ENCODE measurements at regions not wholly inside any gene's neighbourhood (a gene's known extent, or its start where the extent isn't known, plus 50 kb on each side); places are given as distances from the start of the nearest gene placed in this dataset.

- no peak for DNase-seq (ENCODE audit: extremely low spot score)
- TF ChIP-seq L3MBTL2 (conservative IDR thresholded peaks at IDR 0.05), result no peak
- no peak for TF ChIP-seq ZNF384 (IDR thresholded peaks at IDR 0.05)
- no peak for TF ChIP-seq SUZ12 (IDR thresholded peaks at IDR 0.05)
- no peak for TF ChIP-seq FOXK2 (IDR thresholded peaks at IDR 0.05)
- no peak for TF ChIP-seq FOXM1 (IDR thresholded peaks at IDR 0.05; ENCODE audit: borderline replicate concordance)
- no peak for TF ChIP-seq ARNT (IDR thresholded peaks at IDR 0.05)
- TF ChIP-seq ELF4 (IDR thresholded peaks at IDR 0.05), result no peak
- POLR2A ChIA-PET, result no interaction called here
- CTCF ChIA-PET, result no interaction called here
These were observed 849.1 kb downstream of the DIPK2A start for GRCh38 chr3:144820726-144821125.

GRCh38 chr3:144821583-144821982 lies 850.0 kb downstream of the DIPK2A start:
- CTCF ChIA-PET, result no interaction called here
- TF ChIP-seq TARDBP (IDR thresholded peaks at IDR 0.05) (no peak), FOXK2 (IDR thresholded peaks at IDR 0.05) (no peak), HDGF (IDR thresholded peaks at IDR 0.05; ENCODE audit: borderline replicate concordance) (no peak), SP1 (IDR thresholded peaks at IDR 0.05) (no peak), CTBP1 (IDR thresholded peaks at IDR 0.05; ENCODE audit: borderline replicate concordance) (no peak), NFRKB (IDR thresholded peaks at IDR 0.05) (no peak), LEF1 (IDR thresholded peaks at IDR 0.05; ENCODE audit: borderline replicate concordance) (no peak), ARNT (IDR thresholded peaks at IDR 0.05) (no peak), SUZ12 (IDR thresholded peaks at IDR 0.05) (no peak), FOXM1 (IDR thresholded peaks at IDR 0.05; ENCODE audit: borderline replicate concordance) (no peak), FOXA1 (IDR thresholded peaks at IDR 0.05) (no peak), PKNOX1 (IDR thresholded peaks at IDR 0.05) (no peak), ELF4 (IDR thresholded peaks at IDR 0.05) (no peak), BHLHE40 (IDR thresholded peaks at IDR 0.05; ENCODE audit: borderline replicate concordance) (no peak), L3MBTL2 (conservative IDR thresholded peaks at IDR 0.05) (no peak), ZNF384 (IDR thresholded peaks at IDR 0.05) (no peak)
- POLR2A ChIA-PET, result no interaction called here
- DNase-seq (ENCODE audit: extremely low spot score), result no peak

GRCh38 chr3:144822671-144823070 lies 851.0 kb downstream of the DIPK2A start:
- CTCF ChIA-PET, result no interaction called here
- no peak for DNase-seq (ENCODE audit: extremely low spot score)
- TF ChIP-seq ELF4 (IDR thresholded peaks at IDR 0.05) (no peak), PKNOX1 (IDR thresholded peaks at IDR 0.05) (no peak), TARDBP (IDR thresholded peaks at IDR 0.05) (no peak), ARNT (IDR thresholded peaks at IDR 0.05) (no peak), HDGF (IDR thresholded peaks at IDR 0.05; ENCODE audit: borderline replicate concordance) (no peak), L3MBTL2 (conservative IDR thresholded peaks at IDR 0.05) (no peak), BHLHE40 (IDR thresholded peaks at IDR 0.05; ENCODE audit: borderline replicate concordance) (no peak), CTBP1 (IDR thresholded peaks at IDR 0.05; ENCODE audit: borderline replicate concordance) (no peak), FOXK2 (IDR thresholded peaks at IDR 0.05) (no peak), FOXA1 (IDR thresholded peaks at IDR 0.05) (no peak)
- POLR2A ChIA-PET, result no interaction called here

- POLR2A ChIA-PET, result no interaction called here
- no peak for DNase-seq (ENCODE audit: extremely low spot score)
- TF ChIP-seq ELF4 (IDR thresholded peaks at IDR 0.05), result no peak
- TF ChIP-seq HDGF (IDR thresholded peaks at IDR 0.05; ENCODE audit: borderline replicate concordance), result no peak
- no peak for TF ChIP-seq SP1 (IDR thresholded peaks at IDR 0.05)
- TF ChIP-seq CTBP1 (IDR thresholded peaks at IDR 0.05; ENCODE audit: borderline replicate concordance), result no peak
- no peak for TF ChIP-seq FOXA1 (IDR thresholded peaks at IDR 0.05)
- no peak for TF ChIP-seq PKNOX1 (IDR thresholded peaks at IDR 0.05)
- TF ChIP-seq FOXM1 (IDR thresholded peaks at IDR 0.05; ENCODE audit: borderline replicate concordance), result no peak
- no peak for TF ChIP-seq TARDBP (IDR thresholded peaks at IDR 0.05)
- TF ChIP-seq LEF1 (IDR thresholded peaks at IDR 0.05; ENCODE audit: borderline replicate concordance), result no peak
- no peak for TF ChIP-seq ZNF384 (IDR thresholded peaks at IDR 0.05)
- TF ChIP-seq SUZ12 (IDR thresholded peaks at IDR 0.05), result no peak
- no peak for TF ChIP-seq L3MBTL2 (conservative IDR thresholded peaks at IDR 0.05)
- no peak for TF ChIP-seq NFRKB (IDR thresholded peaks at IDR 0.05)
- TF ChIP-seq FOXK2 (IDR thresholded peaks at IDR 0.05), result no peak
- no peak for TF ChIP-seq ARNT (IDR thresholded peaks at IDR 0.05)
- CTCF ChIA-PET, result no interaction called here
These were observed 860.5 kb downstream of the DIPK2A start for GRCh38 chr3:144831955-144832716.

- ChIA-PET CTCF (no interaction called here), POLR2A (no interaction called here)
- no peak for DNase-seq (ENCODE audit: extremely low spot score)
- TF ChIP-seq NFRKB (IDR thresholded peaks at IDR 0.05) (no peak), CTBP1 (IDR thresholded peaks at IDR 0.05; ENCODE audit: borderline replicate concordance) (no peak), ELF4 (IDR thresholded peaks at IDR 0.05) (no peak), HDGF (IDR thresholded peaks at IDR 0.05; ENCODE audit: borderline replicate concordance) (no peak), TARDBP (IDR thresholded peaks at IDR 0.05) (no peak), PKNOX1 (IDR thresholded peaks at IDR 0.05) (no peak), L3MBTL2 (conservative IDR thresholded peaks at IDR 0.05) (no peak), LEF1 (IDR thresholded peaks at IDR 0.05; ENCODE audit: borderline replicate concordance) (no peak)
These were observed 868.4 kb downstream of the DIPK2A start for GRCh38 chr3:144839991-144840390.

- POLR2A ChIA-PET, result no interaction called here
- CTCF ChIA-PET, result no interaction called here
- no peak for DNase-seq (ENCODE audit: extremely low spot score)
- TF ChIP-seq CTBP1 (IDR thresholded peaks at IDR 0.05; ENCODE audit: borderline replicate concordance) (no peak), SUZ12 (IDR thresholded peaks at IDR 0.05) (no peak), L3MBTL2 (conservative IDR thresholded peaks at IDR 0.05) (no peak), SP1 (IDR thresholded peaks at IDR 0.05) (no peak), BHLHE40 (IDR thresholded peaks at IDR 0.05; ENCODE audit: borderline replicate concordance) (no peak), ELF4 (IDR thresholded peaks at IDR 0.05) (no peak)
These were observed 869.2 kb downstream of the DIPK2A start for GRCh38 chr3:144840866-144841265.
